PFSK-1 (cell line): ENCODE measurements at regions not wholly inside any gene's neighbourhood (a gene's known extent, or its start where the extent isn't known, plus 50 kb on each side); places are given as distances from the start of the nearest gene placed in this dataset.

ENCODE experiments used
- FOXP2 ChIP-seq: optimal IDR thresholded peaks from 2 replicates; pipeline ENCODE3; 2011; ENCODE audit warnings: borderline replicate concordance, control low read depth, inconsistent platforms; ENCODE audit not compliant: insufficient read depth; ENCODE audit errors: extremely low read length, extremely low read depth
- POLR2AphosphoS5 ChIP-seq: IDR thresholded peaks from 2 replicates; pipeline ENCODE4 v1.6.1; 2012; ENCODE audit warnings: low read depth, mild to moderate bottlenecking, control low read depth, low read length, moderate library complexity
- SIN3A ChIP-seq: IDR thresholded peaks from 2 replicates; pipeline ENCODE4 v1.6.1; 2012; ENCODE audit warnings: mild to moderate bottlenecking, low read length, moderate library complexity, borderline replicate concordance; ENCODE audit not compliant: insufficient read depth
- TAF1 ChIP-seq: IDR thresholded peaks from 2 replicates; pipeline ENCODE4 v1.6.1; 2012; ENCODE audit warnings: low read length, control low read depth, borderline replicate concordance; ENCODE audit not compliant: insufficient read depth
- TF ChIP-seq, protein P1 (sequence below), 2 experiments: IDR thresholded peaks; 2 replicates each; pipeline versions ENCODE4 v1.6.1 to v1.8.0; 2011 to 2012; ENCODE audit warnings: low read depth in 2 of 2, low read length in 2 of 2, control low read depth in 1 of 2, inconsistent platforms in 1 of 2, mild to moderate bottlenecking in 1 of 2, moderate library complexity in 1 of 2; ENCODE audit not compliant: insufficient read depth in 1 of 2

GRCh38 chr15:69652751-69653305 lies 200.2 kb downstream of the RPLP1 start:
- TF ChIP-seq SIN3A = no peak
- no peak for TF ChIP-seq POLR2AphosphoS5
- TF ChIP-seq, protein P1, sequence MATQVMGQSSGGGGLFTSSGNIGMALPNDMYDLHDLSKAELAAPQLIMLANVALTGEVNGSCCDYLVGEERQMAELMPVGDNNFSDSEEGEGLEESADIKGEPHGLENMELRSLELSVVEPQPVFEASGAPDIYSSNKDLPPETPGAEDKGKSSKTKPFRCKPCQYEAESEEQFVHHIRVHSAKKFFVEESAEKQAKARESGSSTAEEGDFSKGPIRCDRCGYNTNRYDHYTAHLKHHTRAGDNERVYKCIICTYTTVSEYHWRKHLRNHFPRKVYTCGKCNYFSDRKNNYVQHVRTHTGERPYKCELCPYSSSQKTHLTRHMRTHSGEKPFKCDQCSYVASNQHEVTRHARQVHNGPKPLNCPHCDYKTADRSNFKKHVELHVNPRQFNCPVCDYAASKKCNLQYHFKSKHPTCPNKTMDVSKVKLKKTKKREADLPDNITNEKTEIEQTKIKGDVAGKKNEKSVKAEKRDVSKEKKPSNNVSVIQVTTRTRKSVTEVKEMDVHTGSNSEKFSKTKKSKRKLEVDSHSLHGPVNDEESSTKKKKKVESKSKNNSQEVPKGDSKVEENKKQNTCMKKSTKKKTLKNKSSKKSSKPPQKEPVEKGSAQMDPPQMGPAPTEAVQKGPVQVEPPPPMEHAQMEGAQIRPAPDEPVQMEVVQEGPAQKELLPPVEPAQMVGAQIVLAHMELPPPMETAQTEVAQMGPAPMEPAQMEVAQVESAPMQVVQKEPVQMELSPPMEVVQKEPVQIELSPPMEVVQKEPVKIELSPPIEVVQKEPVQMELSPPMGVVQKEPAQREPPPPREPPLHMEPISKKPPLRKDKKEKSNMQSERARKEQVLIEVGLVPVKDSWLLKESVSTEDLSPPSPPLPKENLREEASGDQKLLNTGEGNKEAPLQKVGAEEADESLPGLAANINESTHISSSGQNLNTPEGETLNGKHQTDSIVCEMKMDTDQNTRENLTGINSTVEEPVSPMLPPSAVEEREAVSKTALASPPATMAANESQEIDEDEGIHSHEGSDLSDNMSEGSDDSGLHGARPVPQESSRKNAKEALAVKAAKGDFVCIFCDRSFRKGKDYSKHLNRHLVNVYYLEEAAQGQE (IDR thresholded peaks at IDR 0.05; ENCODE audit: insufficient read depth in 1 of 2, low read depth in 2 of 2, low read length in 2 of 2) = no peak
- no peak for TF ChIP-seq FOXP2
- no peak for TF ChIP-seq TAF1

- TF ChIP-seq POLR2AphosphoS5 (no peak), FOXP2 (no peak), SIN3A (no peak), TAF1 (no peak)
- TF ChIP-seq, protein P1 (IDR thresholded peaks at IDR 0.05; ENCODE audit: insufficient read depth in 1 of 2, low read depth in 2 of 2, low read length in 2 of 2) = no peak
Measured at GRCh38 chr15:69653306-69653705, 200.7 kb downstream of the RPLP1 start.

DNA sequence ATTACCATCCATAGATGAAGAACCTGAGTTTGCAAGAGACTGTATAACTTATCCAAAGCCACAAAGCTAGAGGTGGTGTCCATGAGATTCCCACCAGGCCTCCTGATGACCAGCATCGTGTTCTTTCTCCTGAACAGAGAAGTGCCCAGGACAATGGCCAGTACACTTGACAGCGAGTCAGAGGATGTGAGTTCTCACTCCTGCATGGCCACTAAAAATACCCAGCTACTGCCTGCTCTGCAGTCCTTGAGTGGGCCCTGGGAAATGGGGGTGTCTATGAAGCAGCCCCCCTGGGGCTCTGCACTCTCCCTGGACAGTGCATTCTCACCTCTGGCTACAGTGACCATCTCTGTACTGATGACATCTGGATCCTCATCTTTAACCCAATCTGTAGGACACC lies 201.2 kb downstream of the RPLP1 start:
- TF ChIP-seq SIN3A = no peak
- TF ChIP-seq, protein P1 (IDR thresholded peaks at IDR 0.05; ENCODE audit: insufficient read depth in 1 of 2, low read depth in 2 of 2, low read length in 2 of 2) = no peak
- TF ChIP-seq TAF1 = no peak
- no peak for TF ChIP-seq POLR2AphosphoS5
- TF ChIP-seq FOXP2 = no peak

GRCh38 chr15:69656271-69657030 lies 203.8 kb downstream of the RPLP1 start:
- TF ChIP-seq, protein P1 (IDR thresholded peaks at IDR 0.05; ENCODE audit: insufficient read depth in 1 of 2, low read depth in 2 of 2, low read length in 2 of 2) = no peak
- no peak for TF ChIP-seq FOXP2
- no peak for TF ChIP-seq POLR2AphosphoS5
- no peak for TF ChIP-seq SIN3A
- TF ChIP-seq TAF1 = no peak
